Mucosa of rectum (tissue), 2 donors: ENCODE measurements at regions not wholly inside any gene's neighbourhood (a gene's known extent, or its start where the extent isn't known, plus 50 kb on each side); places are given as distances from the start of the nearest gene placed in this dataset.
"Not testable (repeated sequence)": the region's sequence is repeated elsewhere in the genome, so short reads cannot be mapped to it uniquely, and the experiment has no call there.

Experiments used
- H3K27ac ChIP-seq, 2 donors: one replicate each; pipeline ENCODE4 v1.7.0; 2013; ENCODE audit warnings: inconsistent platforms in 2 of 2, low read depth in 2 of 2, low read length in 2 of 2
- H3K27me3 ChIP-seq, 2 donors: one replicate each; pipeline ENCODE4 v1.7.0; 2013; ENCODE audit warnings: low read length in 2 of 2; ENCODE audit not compliant: control insufficient read depth in 2 of 2, insufficient read depth in 2 of 2
- H3K36me3 ChIP-seq, 2 donors: one replicate each; pipeline ENCODE4 v1.7.0; 2013; ENCODE audit warnings: low read length in 2 of 2; ENCODE audit not compliant: control insufficient read depth in 2 of 2, insufficient read depth in 2 of 2
- H3K4me1 ChIP-seq, 2 donors: one replicate each; pipeline ENCODE4 v1.7.0; 2013; ENCODE audit warnings: low read length in 2 of 2, mild to moderate bottlenecking in 1 of 2; ENCODE audit not compliant: control insufficient read depth in 2 of 2, insufficient read depth in 2 of 2
- H3K4me3 ChIP-seq, 2 donors: one replicate each; pipeline ENCODE4 v1.7.0; 2013; ENCODE audit warnings: low read length in 2 of 2
- H3K9ac ChIP-seq, 2 donors: one replicate each; pipeline ENCODE4 v1.7.0; 2013; ENCODE audit warnings: low read length in 2 of 2, low read depth in 1 of 2, mild to moderate bottlenecking in 1 of 2
- H3K9me3 ChIP-seq, 2 donors: one replicate each; pipeline ENCODE4 v1.7.0; 2013; ENCODE audit warnings: low read length in 2 of 2; ENCODE audit not compliant: control insufficient read depth in 2 of 2
- donor health status: healthy.
- donor health status: Normal muscosa, but diverticular disease.

- not testable (repeated sequence) for H3K36me3 ChIP-seq, H3K4me1 ChIP-seq, H3K9ac ChIP-seq, H3K27me3 ChIP-seq, H3K4me3 ChIP-seq, H3K9me3 ChIP-seq, H3K27ac ChIP-seq
Observed at GRCh38 chr9:85878872-85879597, 61.9 kb upstream of the NAA35 start.

- H3K9me3 ChIP-seq, H3K27ac ChIP-seq, H3K27me3 ChIP-seq: not testable (repeated sequence)
Observed at GRCh38 chr9:85880507-85880906, 60.4 kb upstream of the NAA35 start.

GRCh38 chr9:85884256-85884655, 56.7 kb upstream of the NAA35 start:
- Histone ChIP-seq H3K27me3 (no peaks in the 10 kb centered on the region), H3K9me3 (no peaks in the 10 kb centered on the region), H3K36me3 (no peaks in the 10 kb centered on the region), H3K4me1 (no peaks in the 10 kb centered on the region), H3K9ac (no peak overlapping the region), H3K4me3 (no peak overlapping the region), H3K27ac (no peak overlapping the region)

More at GRCh38 chr9:85880507-85880906, 60.4 kb upstream of the NAA35 start:
- not testable (repeated sequence) for H3K9ac ChIP-seq, H3K4me3 ChIP-seq, H3K36me3 ChIP-seq, H3K4me1 ChIP-seq

GRCh38 chr9:85890962-85891361, 50.0 kb upstream of the NAA35 start:
- no peaks in the 10 kb centered on the region for H3K4me1 ChIP-seq
- H3K4me3 ChIP-seq = no peak overlapping the region
- H3K9ac ChIP-seq = no peak overlapping the region
- no peaks in the 10 kb centered on the region for H3K27me3 ChIP-seq
- no peaks in the 10 kb centered on the region for H3K9me3 ChIP-seq
- no peak overlapping the region for H3K27ac ChIP-seq
- H3K36me3 ChIP-seq = no peaks in the 10 kb centered on the region
